ENCODE measurements at regions not wholly inside any gene's neighbourhood (a gene's known extent, or its start where the extent isn't known, plus 50 kb on each side); places are given as distances from the start of the nearest gene placed in this dataset.
A peak's percentile ranks its signal among the peaks of the same experiment; 100 is the strongest.

DNA sequence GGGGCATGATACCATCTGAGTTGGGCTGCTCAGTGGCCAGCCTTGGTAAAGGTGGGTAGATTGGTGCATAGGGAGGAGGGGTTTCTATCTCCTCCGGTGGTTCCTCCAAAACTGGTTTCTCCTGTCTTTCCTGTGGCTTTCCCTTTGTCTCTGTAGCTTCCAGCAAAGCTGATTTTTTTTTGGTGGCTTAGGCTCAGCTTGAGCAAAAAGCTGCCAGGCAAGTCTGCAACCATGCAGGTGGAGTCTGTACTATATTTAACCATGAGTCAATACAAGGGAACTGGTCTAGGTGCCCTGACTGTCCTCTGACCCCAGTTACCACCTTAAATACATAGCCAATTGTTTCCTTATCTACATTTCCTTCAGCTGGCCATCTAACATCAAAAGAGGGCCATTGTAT, 64.0 kb upstream of the ZNF681 start:
- H3K36me3 ChIP-seq (ENCODE audit: control insufficient read depth in 4 of 4, insufficient read depth in 4 of 4, low read length in 4 of 4) = peaks cover 0 to under 1% (median 0%) of the 10 kb centered on the region in 4 donors
- H3K9me3 ChIP-seq (ENCODE audit: control insufficient read depth in 4 of 4, insufficient read depth in 3 of 4, low read length in 3 of 4) = peaks cover 8 to 39% (median 25%) of the 10 kb centered on the region in 4 donors
- H3K27me3 ChIP-seq (ENCODE audit: control insufficient read depth in 3 of 3, insufficient read depth in 3 of 3, low read length in 2 of 3) = no peaks in the 10 kb centered on the region
- no peak overlapping the region for H3K4me3 ChIP-seq
- ATAC-seq (ENCODE audit: insufficient read depth, low FRiP score) (no peak), DNase-seq (peak in 1 of 3 donors; percentile 13)
- H3K9ac ChIP-seq (ENCODE audit: insufficient read depth in 1 of 2, low read length in 2 of 2) = no peak overlapping the region
- no peak for TF ChIP-seq CTCF (IDR thresholded peaks at IDR 0.05; ENCODE audit: control extremely low read depth, extremely low read depth)
- H3K27ac ChIP-seq (ENCODE audit: low read depth in 1 of 2, low read length in 1 of 2) = no peak overlapping the region
- no peaks in the 10 kb centered on the region for H3K4me1 ChIP-seq (ENCODE audit: control insufficient read depth in 5 of 5, insufficient read depth in 5 of 5, low read length in 5 of 5)
- 63 to 92% methylated on average over 1 of the region's 1 CpG for WGBS, 2 donors

- peak; percentile 33 for TF ChIP-seq CTCF (IDR thresholded peaks at IDR 0.05; ENCODE audit: control extremely low read depth, extremely low read depth)
- no peaks in the 10 kb centered on the region for H3K27me3 ChIP-seq (ENCODE audit: control insufficient read depth in 3 of 3, insufficient read depth in 3 of 3, low read length in 2 of 3)
- H3K36me3 ChIP-seq (ENCODE audit: control insufficient read depth in 4 of 4, insufficient read depth in 4 of 4, low read length in 4 of 4) = peaks cover 0 to 6% (median 0%) of the 10 kb centered on the region in 4 donors
- ATAC-seq (ENCODE audit: insufficient read depth, low FRiP score) = no peak
- no peaks in the 10 kb centered on the region for H3K4me1 ChIP-seq (ENCODE audit: control insufficient read depth in 5 of 5, insufficient read depth in 5 of 5, low read length in 5 of 5)
- 64 to 65% methylated on average over 4 of the region's 4 CpGs for WGBS, 2 donors
- peaks cover 0 to 23% (median 12%) of the 10 kb centered on the region in 4 donors for H3K9me3 ChIP-seq (ENCODE audit: control insufficient read depth in 4 of 4, insufficient read depth in 3 of 4, low read length in 3 of 4)
- no peak overlapping the region for H3K27ac ChIP-seq (ENCODE audit: low read depth in 1 of 2, low read length in 1 of 2)
- H3K4me3 ChIP-seq = no peak overlapping the region
- H3K9ac ChIP-seq (ENCODE audit: insufficient read depth in 1 of 2, low read length in 2 of 2) = no peak overlapping the region
- DNase-seq = peak; percentile 58 to 77 (median 75)
Observed at GRCh38 chr19:23817519-23817918, 58.8 kb upstream of the ZNF681 start.

GRCh38 chr19:23810496-23810895, 51.8 kb upstream of the ZNF681 start:
- no peak for DNase-seq
- H3K27me3 ChIP-seq (ENCODE audit: control insufficient read depth in 3 of 3, insufficient read depth in 3 of 3, low read length in 2 of 3) = no peaks in the 10 kb centered on the region
- ATAC-seq (ENCODE audit: insufficient read depth, low FRiP score) = no peak
- WGBS, 2 donors = 61 to 63% methylated on average over 3 of the region's 3 CpGs
- H3K4me3 ChIP-seq = no peak overlapping the region
- H3K9me3 ChIP-seq (ENCODE audit: control insufficient read depth in 4 of 4, insufficient read depth in 3 of 4, low read length in 3 of 4) = peaks cover 0 to 7% (median 0%) of the 10 kb centered on the region in 4 donors
- no peaks in the 10 kb centered on the region for H3K4me1 ChIP-seq (ENCODE audit: control insufficient read depth in 5 of 5, insufficient read depth in 5 of 5, low read length in 5 of 5)
- H3K9ac ChIP-seq (ENCODE audit: insufficient read depth in 1 of 2, low read length in 2 of 2) = no peak overlapping the region
- no peaks in the 10 kb centered on the region for H3K36me3 ChIP-seq (ENCODE audit: control insufficient read depth in 4 of 4, insufficient read depth in 4 of 4, low read length in 4 of 4)
- no peak for TF ChIP-seq CTCF (IDR thresholded peaks at IDR 0.05; ENCODE audit: control extremely low read depth, extremely low read depth)
- H3K27ac ChIP-seq (ENCODE audit: low read depth in 1 of 2, low read length in 1 of 2) = no peak overlapping the region

Measured in lung (tissue), 11 donors.